GM12872 (cell line): ENCODE measurements at regions not wholly inside any gene's neighbourhood (a gene's known extent, or its start where the extent isn't known, plus 50 kb on each side); places are given as distances from the start of the nearest gene placed in this dataset.

ENCODE experiments used
- CTCF ChIP-seq: IDR thresholded peaks from 3 replicates; pipeline ENCODE4 v1.5.1; 2011; ENCODE audit warnings: low read depth, mild to moderate bottlenecking, low read length, moderate library complexity; ENCODE audit not compliant: insufficient read depth

- TF ChIP-seq CTCF, result no peak
Measured at GRCh38 chr18:52060607-52061304, 279.2 kb upstream of the DCC start.

- no peak for TF ChIP-seq CTCF
Measured at GRCh38 chr18:52063923-52064322, 276.1 kb upstream of the DCC start.

GRCh38 chr18:52069201-52069600 lies 270.8 kb upstream of the DCC start:
- no peak for TF ChIP-seq CTCF

- no peak for TF ChIP-seq CTCF
Measured at GRCh38 chr18:52070291-52070756, 269.7 kb upstream of the DCC start.

GRCh38 chr18:52077251-52077983 lies 262.6 kb upstream of the DCC start:
- TF ChIP-seq CTCF, result no peak

GRCh38 chr18:52082246-52082645 lies 257.8 kb upstream of the DCC start:
- TF ChIP-seq CTCF, result no peak

GRCh38 chr18:52087140-52087539 lies 252.9 kb upstream of the DCC start:
- no peak for TF ChIP-seq CTCF
